Panc1 (cell line): ENCODE measurements at regions not wholly inside any gene's neighbourhood (a gene's known extent, or its start where the extent isn't known, plus 50 kb on each side); places are given as distances from the start of the nearest gene placed in this dataset.

Source experiments
- ATAC-seq: fragments of 200-7000 bp; cut with Tn5 transposase; 2 replicates; pipeline ENCODE4 v1.9.1; 2020; ENCODE audit warnings: mild to moderate bottlenecking, moderate library complexity
- BruUV-seq: library from RNA; stranded (reverse); fragments of 400-500 nt; replicated peaks from 2 replicates; lab custom pipeline; 2021; lab: Mats Ljungman, UMichigan
- CTCF ChIA-PET: fragments of 300-600 bp; sonication (Branson Sonifier 250); formaldehyde crosslinking; loops from one replicate; lab custom pipeline; 2022; ENCODE audit warnings: antibody characterized with exemption; lab: Charles Lee
- POLR2A ChIA-PET: fragments of 300-600 bp; sonication (Branson Sonifier 250); formaldehyde crosslinking; loops from one replicate; lab custom pipeline; 2022; ENCODE audit warnings: antibody characterized with exemption; lab: Charles Lee
- DNase-seq: peaks from one replicate; pipeline ENCODE4 v3.0.0-alpha.2; 2010; ENCODE audit warnings: low read depth, low spot score
- H3K27ac ChIP-seq: 2 replicates; pipeline ENCODE4 v1.5.1; 2011; ENCODE audit warnings: mild to moderate bottlenecking, low read length, inconsistent platforms
- H3K27me3 ChIP-seq: fragments of 200-500 bp; sonication (Bioruptor generic); 2 replicates; pipeline ENCODE4 v1.6.0; 2014; ENCODE audit warnings: low read length, inconsistent platforms; ENCODE audit not compliant: control insufficient read depth, insufficient read depth
- H3K36me3 ChIP-seq: fragments of 200-500 bp; sonication (Bioruptor generic); 2 replicates; pipeline ENCODE4 v1.5.1; 2014; ENCODE audit warnings: inconsistent platforms, mild to moderate bottlenecking, low read length, moderate library complexity; ENCODE audit not compliant: control insufficient read depth, insufficient read depth
- H3K4me1 ChIP-seq: 2 replicates; pipeline ENCODE4 v1.5.1; 2011; ENCODE audit warnings: inconsistent platforms, mild to moderate bottlenecking, low read length, moderate library complexity; ENCODE audit not compliant: control insufficient read depth, insufficient read depth
- H3K4me3 ChIP-seq, 2 experiments: 2 replicates each; pipeline ENCODE4 v1.5.1; 2011 to 2012; ENCODE audit warnings: low read depth in 2 of 2, low read length in 2 of 2, mild to moderate bottlenecking in 2 of 2, inconsistent platforms in 1 of 2, moderate library complexity in 1 of 2
- H3K9me3 ChIP-seq: fragments of 200-500 bp; sonication (Bioruptor generic); 2 replicates; pipeline ENCODE4 v1.5.1; 2014; ENCODE audit warnings: low read depth, mild to moderate bottlenecking, inconsistent platforms, low read length, moderate library complexity; ENCODE audit not compliant: control insufficient read depth, insufficient read depth
- POLR2AphosphoS5 ChIP-seq: IDR thresholded peaks from 2 replicates; pipeline ENCODE4 v1.6.1; 2012; ENCODE audit warnings: mild to moderate bottlenecking, low read depth, low read length, moderate library complexity
- SIN3A ChIP-seq: IDR thresholded peaks from 2 replicates; pipeline ENCODE4 v1.6.1; 2012; ENCODE audit warnings: low read depth, mild to moderate bottlenecking, low read length, moderate library complexity, borderline replicate concordance; ENCODE audit not compliant: insufficient read depth
- TCF7L2 ChIP-seq: IDR thresholded peaks from 2 replicates; pipeline ENCODE4 v1.6.1; 2011; ENCODE audit warnings: mild to moderate bottlenecking, low read depth, low read length, inconsistent platforms
- in situ Hi-C: cut with HindIII; loops from 2 replicates; pipeline ENCODE4 v1.10.0; 2016; ENCODE audit warnings: low sequenced_read_pairs, low pct_unique_long_range_greater_than_20kb
- intact Hi-C: fragments of 100-400 bp; cut with micrococcal nuclease; formaldehyde crosslinking; loops from one replicate; pipeline ENCODE4 v1.10.0; 2022; ENCODE audit not compliant: unreplicated experiment
- TF ChIP-seq, protein P1 (sequence below), 2 experiments: IDR thresholded peaks; 2 replicates each; pipeline ENCODE4 v1.6.1; 2011 to 2012; ENCODE audit warnings: low read depth in 2 of 2, control low read depth in 1 of 2, low read length in 1 of 2, mild to moderate bottlenecking in 1 of 2, moderate library complexity in 1 of 2; ENCODE audit not compliant: insufficient read depth in 1 of 2
- TF ChIP-seq, protein P2 (sequence below): fragments of 450-650 bp; IDR thresholded peaks from 2 replicates; pipeline ENCODE4 v1.5.1; 2017; ENCODE audit warnings: mild to moderate bottlenecking

DNA sequence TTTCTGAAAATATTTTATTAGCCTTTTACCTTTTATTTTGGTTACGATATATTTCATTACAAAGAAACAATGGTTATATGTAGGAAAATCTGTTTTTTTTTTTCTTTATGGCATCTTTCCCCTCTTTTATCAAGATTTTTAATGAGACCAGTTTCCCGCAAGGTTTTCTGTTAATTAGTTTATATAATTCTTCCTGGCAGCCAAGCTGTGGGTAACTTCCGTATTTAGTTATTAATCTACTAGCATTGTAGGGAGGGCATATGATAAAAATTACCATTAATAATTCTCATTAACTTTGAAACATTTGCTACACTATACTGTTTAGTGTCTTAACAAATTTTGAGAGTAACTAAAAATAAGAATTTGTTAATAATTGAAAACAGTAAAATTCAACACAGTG, 181.1 kb upstream of the GPRIN3 start:
- no TSS peak for BruUV-seq
- TF ChIP-seq, protein P1, sequence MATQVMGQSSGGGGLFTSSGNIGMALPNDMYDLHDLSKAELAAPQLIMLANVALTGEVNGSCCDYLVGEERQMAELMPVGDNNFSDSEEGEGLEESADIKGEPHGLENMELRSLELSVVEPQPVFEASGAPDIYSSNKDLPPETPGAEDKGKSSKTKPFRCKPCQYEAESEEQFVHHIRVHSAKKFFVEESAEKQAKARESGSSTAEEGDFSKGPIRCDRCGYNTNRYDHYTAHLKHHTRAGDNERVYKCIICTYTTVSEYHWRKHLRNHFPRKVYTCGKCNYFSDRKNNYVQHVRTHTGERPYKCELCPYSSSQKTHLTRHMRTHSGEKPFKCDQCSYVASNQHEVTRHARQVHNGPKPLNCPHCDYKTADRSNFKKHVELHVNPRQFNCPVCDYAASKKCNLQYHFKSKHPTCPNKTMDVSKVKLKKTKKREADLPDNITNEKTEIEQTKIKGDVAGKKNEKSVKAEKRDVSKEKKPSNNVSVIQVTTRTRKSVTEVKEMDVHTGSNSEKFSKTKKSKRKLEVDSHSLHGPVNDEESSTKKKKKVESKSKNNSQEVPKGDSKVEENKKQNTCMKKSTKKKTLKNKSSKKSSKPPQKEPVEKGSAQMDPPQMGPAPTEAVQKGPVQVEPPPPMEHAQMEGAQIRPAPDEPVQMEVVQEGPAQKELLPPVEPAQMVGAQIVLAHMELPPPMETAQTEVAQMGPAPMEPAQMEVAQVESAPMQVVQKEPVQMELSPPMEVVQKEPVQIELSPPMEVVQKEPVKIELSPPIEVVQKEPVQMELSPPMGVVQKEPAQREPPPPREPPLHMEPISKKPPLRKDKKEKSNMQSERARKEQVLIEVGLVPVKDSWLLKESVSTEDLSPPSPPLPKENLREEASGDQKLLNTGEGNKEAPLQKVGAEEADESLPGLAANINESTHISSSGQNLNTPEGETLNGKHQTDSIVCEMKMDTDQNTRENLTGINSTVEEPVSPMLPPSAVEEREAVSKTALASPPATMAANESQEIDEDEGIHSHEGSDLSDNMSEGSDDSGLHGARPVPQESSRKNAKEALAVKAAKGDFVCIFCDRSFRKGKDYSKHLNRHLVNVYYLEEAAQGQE (IDR thresholded peaks at IDR 0.05; ENCODE audit: insufficient read depth in 1 of 2, low read depth in 2 of 2, low read length in 1 of 2) = no peak
- no peak for TF ChIP-seq POLR2AphosphoS5
- intact Hi-C loops = no loop called here
- no peak overlapping the region for H3K4me3 ChIP-seq
- no peaks in the 10 kb centered on the region; the same call in 1 of the 2 replicates for H3K36me3 ChIP-seq
- DNase-seq (no peak), ATAC-seq (no peak)
- no peaks in the 10 kb centered on the region for H3K4me1 ChIP-seq
- ChIA-PET POLR2A (no interaction called here), CTCF (no interaction called here)
- H3K27me3 ChIP-seq = no peaks in the 10 kb centered on the region
- H3K27ac ChIP-seq = no peak overlapping the region
- in situ Hi-C loops = no loop called here
- no peaks in the 10 kb centered on the region for H3K9me3 ChIP-seq

DNA sequence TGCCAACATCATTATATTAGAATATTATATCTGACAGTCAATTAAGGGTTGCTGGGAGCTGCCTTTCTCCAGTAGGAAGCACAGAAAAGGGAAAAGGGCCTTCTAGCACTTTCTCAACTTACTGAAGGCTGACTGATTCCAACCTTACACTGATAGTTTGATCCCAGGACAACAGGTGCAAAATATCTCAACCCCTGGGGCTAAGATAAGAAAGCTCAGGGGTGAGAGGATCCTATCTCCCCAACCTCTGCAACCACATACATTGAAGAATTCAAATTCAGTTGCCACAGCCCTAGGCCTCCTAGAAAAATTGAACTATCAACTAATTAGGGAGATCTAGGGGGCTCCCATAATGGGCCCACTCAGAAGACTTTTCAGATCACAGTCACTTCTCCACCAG, 179.1 kb upstream of the GPRIN3 start:
- intact Hi-C loops (no loop called here), in situ Hi-C loops (no loop called here)
- DNase-seq (no peak), ATAC-seq (no peak)
- POLR2A ChIA-PET = no interaction called here
- no TSS peak for BruUV-seq
- H3K9me3 ChIP-seq = no peaks in the 10 kb centered on the region
- H3K4me1 ChIP-seq = no peaks in the 10 kb centered on the region
- no peaks in the 10 kb centered on the region; the same call in 1 of the 2 replicates for H3K36me3 ChIP-seq
- no peak overlapping the region for H3K27ac ChIP-seq
- no peaks in the 10 kb centered on the region for H3K27me3 ChIP-seq
- no peak for TF ChIP-seq POLR2AphosphoS5
- TF ChIP-seq, protein P1 (IDR thresholded peaks at IDR 0.05; ENCODE audit: insufficient read depth in 1 of 2, low read depth in 2 of 2, low read length in 1 of 2) = no peak
- TF ChIP-seq SIN3A = no peak
- TF ChIP-seq, protein P2, sequence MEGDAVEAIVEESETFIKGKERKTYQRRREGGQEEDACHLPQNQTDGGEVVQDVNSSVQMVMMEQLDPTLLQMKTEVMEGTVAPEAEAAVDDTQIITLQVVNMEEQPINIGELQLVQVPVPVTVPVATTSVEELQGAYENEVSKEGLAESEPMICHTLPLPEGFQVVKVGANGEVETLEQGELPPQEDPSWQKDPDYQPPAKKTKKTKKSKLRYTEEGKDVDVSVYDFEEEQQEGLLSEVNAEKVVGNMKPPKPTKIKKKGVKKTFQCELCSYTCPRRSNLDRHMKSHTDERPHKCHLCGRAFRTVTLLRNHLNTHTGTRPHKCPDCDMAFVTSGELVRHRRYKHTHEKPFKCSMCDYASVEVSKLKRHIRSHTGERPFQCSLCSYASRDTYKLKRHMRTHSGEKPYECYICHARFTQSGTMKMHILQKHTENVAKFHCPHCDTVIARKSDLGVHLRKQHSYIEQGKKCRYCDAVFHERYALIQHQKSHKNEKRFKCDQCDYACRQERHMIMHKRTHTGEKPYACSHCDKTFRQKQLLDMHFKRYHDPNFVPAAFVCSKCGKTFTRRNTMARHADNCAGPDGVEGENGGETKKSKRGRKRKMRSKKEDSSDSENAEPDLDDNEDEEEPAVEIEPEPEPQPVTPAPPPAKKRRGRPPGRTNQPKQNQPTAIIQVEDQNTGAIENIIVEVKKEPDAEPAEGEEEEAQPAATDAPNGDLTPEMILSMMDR = no peak
- TF ChIP-seq TCF7L2 = no peak
- H3K4me3 ChIP-seq = no peak overlapping the region
- CTCF ChIA-PET = no interaction called here
